Activated T-cell treated with anti-CD3 and anti-CD28 coated beads for 4 hours (primary cell): ENCODE measurements at regions not wholly inside any gene's neighbourhood (a gene's known extent, or its start where the extent isn't known, plus 50 kb on each side); places are given as distances from the start of the nearest gene placed in this dataset.
A peak's percentile ranks its signal among the peaks of the same experiment; 100 is the strongest.
"Not testable (repeated sequence)": the region's sequence is repeated elsewhere in the genome, so short reads cannot be mapped to it uniquely, and the experiment has no call there.

Source experiments
- DNase-seq: peaks from one replicate; pipeline ENCODE4 v3.0.0-alpha.2; 2020

DNA sequence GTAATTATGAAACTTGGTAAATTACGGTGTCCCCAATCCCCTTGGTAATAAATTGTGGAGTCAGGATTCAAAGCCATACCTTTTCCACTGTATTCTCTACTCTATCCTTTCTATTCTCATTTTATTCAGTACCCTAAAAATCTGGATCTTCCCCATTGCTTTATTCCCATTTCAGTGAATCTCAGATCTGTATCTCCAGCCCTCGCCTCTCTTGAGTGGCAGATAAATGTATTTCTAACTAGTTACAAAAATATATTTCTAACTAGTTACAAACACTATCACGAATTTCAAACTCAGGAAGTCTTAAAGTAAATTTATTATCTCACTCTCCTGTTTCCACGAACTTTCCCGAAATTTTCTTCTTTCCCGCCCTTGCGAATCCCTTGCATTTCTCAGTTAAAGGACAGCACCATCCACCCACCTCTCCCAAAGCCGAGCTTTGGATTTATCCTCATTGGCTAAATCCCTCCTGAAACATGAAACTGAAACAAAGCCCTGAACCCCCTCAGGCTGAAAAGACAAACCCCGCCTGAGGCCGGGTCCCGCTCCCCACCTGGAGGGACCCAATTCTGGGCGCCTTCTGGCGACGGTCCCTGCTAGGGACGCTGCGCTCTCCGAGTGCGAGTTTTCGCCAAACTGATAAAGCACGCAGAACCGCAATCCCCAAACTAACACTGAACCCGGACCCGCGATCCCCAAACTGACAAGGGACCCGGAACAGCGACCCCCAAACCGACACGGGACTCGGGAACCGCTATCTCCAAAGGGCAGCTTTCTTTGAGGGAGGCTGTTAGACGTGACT lies 164.3 kb upstream of the PABPC3 start:
- DNase-seq, result no peak

DNA sequence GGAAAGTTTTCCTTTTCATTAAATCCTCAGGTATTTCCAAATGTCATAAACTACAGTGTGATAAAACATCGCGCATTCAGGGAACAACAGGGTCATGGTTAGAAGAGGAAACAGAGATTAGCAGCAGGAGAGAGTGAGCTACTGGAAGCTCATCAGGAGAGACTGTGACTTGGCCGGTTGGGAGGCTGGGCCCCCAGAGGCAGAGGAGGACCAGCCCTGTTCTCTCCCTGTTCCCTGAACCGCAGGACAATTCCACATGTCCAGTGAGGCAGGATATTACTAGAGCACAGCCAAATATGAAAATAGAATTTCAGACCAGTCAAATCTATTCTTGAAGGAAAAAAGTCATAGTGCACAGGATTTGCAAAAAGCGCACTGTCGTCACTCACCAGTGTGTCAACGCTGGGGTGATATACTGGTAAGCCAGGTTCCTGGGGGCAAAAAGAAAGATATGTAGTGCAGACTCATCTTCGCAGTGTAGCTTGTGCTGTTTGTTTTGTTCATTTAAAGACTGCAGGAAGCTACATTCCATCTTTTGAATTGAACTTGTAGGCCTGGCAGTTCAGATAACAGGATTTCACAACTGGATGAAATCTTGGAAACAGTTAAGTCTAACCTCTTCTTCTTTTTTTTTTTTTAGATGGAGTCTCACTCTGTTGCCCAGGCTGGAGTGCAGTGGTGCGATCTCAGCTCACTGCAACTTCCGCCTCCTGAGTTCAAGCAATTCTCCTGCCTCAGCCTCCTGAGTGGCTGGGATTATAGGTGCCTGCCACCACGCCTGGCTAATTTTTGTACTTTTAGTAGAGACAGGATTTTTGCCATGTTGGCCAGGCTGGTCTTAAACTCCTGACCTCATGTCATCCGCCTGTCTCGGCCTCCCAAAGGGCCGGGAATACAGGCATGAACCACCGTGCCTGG lies 162.6 kb upstream of the PABPC3 start:
- DNase-seq, result not testable (repeated sequence)

DNA sequence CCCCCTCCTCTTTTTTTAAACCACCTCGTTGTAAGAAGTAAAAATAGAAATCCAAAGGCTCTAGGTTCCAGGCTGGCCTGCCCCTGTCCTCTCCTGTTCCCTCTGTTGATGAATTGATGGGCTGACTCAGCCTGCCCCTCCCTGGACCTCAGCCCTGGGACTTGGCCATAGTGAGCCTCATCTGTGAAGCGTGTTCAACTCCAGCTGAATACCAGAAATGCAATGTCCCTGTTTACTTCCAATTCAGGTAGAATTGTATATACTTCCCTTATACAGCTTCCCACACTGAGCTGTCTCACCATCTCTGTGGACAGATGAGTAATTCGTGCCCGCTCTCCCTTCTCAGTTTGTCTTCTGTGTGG lies 161.9 kb upstream of the PABPC3 start:
- DNase-seq, result not testable (repeated sequence)

DNA sequence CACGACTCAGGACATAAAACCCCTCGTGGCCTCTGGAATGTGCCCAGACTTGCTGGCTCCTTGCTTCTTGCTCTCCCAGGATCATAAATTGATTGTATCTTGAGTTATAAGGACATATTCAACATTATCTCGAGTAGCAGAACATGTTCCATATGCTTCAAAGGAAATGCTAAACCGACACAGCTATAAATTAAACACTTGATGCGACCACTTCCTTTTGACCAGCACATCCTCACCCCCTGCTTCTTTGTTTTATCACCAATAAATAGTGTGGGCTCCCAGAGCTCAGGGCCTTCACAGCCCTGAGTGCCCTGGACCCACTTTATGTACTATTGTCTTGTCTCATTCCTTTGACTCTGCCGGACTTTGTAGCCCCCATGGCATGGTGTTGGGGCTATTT lies 157.0 kb upstream of the PABPC3 start:
- DNase-seq, result no peak

DNA sequence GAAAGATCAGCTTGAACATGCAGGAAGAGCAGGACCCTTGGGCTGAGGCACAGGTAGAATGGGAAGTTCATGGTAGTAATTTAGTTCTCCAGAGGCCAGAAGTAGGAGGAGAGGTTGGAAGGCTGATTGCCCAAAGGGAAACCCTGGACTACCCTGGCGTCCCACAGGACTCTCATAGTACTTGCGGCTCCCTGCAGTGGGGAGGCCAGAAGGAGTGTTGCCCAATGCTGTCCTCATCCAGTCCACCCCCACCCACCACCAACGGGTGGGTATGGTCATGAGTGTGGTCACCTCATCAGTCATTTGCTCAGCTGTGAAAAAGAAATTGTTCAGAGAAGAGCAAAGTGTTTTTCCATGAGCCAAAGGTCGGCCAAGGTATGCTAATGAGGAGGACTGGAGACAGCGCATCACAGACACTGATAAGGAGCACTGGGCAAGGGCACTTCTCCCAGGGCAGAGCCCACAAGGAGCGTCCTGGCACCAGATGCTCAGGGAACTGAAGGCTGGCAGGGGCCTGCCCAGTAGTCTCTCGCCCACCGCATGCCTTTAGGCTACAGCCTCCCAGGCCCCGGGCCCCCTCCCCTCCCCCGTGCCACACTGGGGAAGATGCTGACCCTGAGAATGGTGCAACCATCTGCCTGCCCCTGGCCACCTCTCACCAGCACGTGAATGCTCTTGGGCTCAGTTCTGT lies 154.8 kb upstream of the PABPC3 start:
- not testable (repeated sequence) for DNase-seq

DNA sequence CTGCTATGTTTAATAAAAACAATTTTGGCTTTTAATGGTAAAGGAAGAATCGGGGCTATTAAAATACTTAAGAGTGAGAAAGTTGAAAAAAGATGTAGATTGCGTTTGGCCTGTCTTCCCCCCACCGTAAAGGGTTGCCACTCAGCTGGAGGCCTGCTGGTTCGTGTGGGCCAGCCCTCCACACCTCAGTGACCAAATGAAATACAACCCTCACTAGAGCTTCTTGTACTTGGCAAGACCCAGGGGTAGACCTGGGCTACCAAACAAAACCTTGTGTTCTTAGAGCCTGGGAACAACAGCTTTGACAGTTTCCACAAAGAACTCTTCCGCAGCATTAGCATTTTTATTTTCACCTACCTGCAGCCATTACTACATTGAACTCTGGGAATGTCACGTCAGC lies 152.8 kb upstream of the PABPC3 start:
- DNase-seq, result no peak

DNA sequence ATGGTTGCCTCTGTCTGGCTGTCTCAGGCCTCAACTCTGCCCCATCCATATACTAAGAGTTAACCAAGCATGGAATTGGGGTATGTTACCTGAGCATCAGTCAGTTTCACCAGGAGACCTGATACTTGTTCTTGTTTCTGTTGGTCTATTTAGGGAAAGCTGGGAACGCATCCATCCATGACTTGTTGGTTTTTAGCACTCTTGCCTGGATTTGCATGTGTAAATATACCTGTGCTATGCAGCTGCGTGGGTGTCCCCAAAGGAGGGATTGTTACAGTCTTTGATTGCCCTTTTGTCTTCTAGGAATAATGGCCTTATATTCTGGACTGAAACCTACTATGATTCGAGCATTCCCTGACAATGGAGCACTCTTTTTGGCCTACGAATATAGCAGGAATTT lies 151.9 kb upstream of the PABPC3 start:
- not testable (repeated sequence) for DNase-seq

DNA sequence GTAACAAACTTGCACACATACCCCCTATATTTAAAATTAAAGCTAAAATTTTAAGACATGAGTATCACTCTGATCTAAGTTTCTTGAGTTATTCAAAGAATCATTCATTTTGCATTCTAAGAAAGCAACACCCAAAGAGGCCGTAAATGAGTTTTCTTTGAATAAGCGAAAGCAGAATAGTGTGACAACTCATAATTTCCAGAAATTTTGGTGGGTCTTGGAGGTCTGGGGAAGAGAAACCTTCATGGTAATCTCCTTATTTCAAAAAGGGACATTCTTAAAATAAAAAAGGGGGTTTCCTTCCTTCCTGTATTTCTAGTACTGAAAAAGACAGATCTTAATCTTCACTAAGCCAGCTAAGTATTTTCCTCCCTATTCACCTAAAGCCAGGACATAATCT lies 147.0 kb upstream of the PABPC3 start:
- not testable (repeated sequence) for DNase-seq

DNA sequence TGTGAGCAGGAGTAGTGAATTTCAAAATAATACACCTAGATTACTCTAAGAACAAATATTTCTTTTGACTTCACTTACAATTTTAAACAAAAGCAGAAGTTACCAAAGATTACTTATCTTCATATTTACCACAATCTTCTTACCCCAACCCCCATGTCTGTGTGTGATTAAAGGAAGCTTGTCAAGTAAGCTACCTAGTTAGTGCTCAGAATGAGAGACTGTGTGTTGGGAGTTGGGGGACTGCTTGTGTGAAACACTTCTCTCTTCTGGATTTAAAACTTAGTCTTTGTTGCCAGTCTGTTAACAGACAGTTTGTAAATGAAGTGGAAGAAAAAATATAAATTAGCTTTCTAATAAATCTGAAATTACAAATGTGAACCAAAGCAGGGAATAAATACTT lies 145.3 kb upstream of the PABPC3 start:
- DNase-seq, result not testable (repeated sequence)

DNA sequence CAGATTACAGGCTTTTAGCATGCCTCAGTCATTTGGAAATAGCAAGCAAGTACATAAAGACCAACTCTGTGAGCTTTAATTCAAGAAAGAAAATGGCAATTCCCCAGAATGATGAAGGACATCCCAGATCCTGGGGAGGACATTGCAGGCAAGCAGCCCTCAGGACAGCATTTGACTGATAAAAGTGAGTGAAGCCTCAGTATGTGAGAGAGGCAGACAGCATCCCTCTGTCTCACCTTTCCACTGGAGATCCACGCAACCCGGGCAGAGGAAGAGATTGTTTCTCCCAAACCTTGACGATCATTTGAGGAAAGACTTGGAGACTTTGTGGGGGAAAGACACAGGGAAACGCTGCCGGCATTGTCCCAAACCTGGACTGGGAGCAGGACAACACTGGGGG lies 128.0 kb upstream of the PABPC3 start:
- DNase-seq, result not testable (repeated sequence)

DNA sequence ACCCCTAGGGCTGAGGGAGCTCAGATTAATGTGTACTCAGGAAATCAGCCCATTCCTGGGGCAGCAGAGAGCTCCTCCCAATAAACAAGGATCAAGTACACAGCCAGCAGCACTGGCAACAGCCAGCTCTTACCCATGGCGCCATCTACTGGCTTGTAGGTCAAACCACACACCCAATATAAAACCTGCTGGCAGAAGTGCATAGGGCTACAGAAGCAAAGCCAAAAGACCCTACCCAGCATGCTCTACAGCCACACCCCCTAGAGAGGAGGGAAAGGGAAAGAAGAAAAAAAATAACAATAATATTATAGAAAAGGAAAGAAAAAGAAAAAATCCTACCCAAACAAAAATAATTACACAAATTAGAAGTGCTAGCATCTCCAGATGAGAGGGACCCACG lies 127.5 kb upstream of the PABPC3 start:
- DNase-seq, result not testable (repeated sequence)

DNA sequence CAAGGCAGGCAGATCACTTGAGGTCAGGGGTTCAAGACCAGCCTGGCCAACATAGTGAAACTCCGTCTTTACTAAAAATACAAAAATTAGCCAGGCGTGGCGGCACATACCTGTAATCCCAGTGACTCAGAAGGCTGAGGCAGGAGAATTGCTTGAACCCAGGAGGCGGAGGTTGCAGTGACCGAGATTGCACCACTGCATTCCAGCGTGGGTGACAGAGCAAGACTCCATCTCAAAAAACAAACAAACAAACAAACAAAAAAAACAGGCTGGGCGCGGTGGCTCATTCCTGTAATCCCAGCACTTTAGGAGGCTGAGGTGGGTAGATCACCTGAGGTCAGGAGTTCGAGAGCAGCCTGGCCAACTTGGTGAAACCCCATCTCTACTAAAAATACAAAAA lies 122.8 kb upstream of the PABPC3 start:
- DNase-seq, result not testable (repeated sequence)

DNA sequence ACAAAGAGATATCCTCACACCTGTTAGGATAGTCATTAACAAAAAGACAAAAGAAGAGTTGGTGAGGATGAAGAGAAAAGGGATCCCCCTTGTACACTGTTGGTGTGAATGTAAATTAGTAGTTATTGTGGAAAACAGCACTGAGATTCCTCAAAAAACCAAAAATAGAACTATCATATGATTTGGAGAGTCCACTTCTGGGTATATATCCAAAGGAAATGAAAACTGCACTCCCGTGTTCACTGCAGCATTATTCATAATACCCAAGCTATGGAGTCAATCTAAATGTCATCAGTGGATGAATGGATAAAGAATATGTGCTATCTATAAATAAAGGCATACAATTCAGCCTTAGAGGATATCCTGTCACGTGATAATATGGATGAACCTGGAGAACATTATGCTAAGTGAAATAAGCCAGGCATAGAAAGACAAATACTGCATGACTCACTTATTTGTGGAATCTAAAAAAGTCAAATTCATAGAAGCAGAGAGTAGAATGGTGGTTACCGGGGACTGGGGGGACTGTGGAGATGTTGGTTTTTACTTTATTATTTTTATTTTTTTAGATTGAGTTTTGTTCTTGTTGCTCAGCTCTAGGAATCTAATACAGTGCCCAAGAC lies 114.6 kb upstream of the PABPC3 start:
- not testable (repeated sequence) for DNase-seq

DNA sequence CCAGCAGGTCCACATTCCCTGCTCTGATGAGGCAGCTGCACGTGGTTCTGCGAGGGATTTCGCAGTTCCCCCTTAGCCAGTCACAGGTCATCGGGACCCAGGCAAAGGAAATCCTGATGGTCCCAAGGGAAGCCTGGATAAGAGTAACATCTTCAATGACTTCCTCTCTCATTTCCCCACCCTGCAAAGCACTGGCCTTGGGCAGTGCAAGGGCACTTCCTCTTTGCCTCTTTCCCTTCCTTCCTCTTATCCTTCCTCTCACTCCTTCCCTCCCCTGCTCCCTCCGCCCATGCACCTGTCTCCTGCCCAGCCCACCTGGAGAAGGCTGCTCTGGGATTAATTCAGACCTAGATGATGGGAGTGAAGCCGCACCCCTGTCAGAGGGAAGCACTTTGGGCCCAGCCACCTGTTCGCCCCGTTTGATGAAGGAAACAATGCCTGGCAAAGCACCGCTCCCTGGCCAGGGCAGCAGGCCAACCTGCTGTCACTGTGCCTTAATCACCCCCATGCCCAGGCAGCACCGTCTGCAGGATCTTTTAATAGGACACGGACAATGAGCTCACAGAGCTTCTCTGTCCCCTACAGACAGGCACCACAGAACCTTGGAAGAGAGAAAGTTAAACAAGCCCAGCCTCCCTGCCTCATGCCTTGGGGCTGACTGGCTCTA lies 113.5 kb upstream of the PABPC3 start:
- no peak for DNase-seq

DNA sequence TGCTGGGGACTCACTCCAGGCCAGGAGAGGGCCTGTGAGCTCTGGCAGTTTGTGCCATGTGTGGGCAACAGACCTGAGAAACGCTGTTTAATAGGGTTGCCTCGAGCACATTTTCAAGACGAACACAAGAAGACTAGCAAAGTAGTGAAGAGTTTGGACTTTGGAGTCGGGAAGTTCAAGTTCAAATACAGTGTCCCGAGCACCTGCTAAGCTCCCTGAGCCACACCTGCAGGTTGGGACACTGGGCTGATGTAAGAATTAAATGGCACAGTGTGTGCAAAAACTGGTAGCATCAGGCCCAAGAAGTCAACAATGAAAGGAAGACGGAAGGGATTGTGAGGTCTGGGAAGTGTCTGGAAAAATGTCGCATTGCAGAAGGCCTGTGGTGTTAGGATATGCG lies 112.8 kb upstream of the PABPC3 start:
- DNase-seq, result no peak

DNA sequence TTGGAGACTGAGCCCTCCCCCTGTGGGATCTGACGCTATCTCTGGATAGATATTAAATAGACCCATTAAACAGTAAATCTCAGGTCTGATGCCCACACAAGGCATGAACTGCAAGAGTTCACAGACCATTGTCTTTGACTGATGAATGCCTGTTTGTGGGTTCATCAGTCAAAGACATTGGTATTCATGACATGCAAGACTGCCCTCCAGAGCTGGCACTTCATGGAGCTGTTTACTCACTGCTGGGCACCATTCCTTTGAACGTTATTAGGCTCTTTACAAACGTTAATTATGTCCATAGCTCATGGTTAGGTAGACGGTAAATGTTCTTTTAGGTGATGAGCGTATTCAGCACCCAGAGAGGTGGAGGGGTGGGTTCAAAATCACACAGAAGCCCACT lies 111.8 kb upstream of the PABPC3 start:
- DNase-seq, result no peak

DNA sequence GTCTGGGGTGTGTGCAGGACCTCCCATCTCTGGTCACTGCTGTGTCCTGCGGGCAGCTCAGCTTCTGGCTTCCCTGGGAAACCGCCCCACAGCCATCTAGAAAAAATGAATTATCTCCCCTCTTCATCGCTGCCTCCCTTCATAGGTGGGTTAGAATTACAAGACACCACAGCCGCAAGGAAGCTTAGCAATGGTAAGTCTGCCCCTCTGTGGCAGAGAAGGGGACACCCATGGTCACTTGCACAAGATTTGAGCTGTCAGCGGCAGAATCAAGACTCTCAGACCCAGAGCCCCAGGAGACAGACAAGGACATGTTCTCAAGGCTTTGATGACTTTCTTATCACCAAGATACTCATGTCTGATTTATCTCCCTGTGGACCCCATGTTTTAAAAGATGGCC lies 110.8 kb upstream of the PABPC3 start:
- DNase-seq, result no peak

DNA sequence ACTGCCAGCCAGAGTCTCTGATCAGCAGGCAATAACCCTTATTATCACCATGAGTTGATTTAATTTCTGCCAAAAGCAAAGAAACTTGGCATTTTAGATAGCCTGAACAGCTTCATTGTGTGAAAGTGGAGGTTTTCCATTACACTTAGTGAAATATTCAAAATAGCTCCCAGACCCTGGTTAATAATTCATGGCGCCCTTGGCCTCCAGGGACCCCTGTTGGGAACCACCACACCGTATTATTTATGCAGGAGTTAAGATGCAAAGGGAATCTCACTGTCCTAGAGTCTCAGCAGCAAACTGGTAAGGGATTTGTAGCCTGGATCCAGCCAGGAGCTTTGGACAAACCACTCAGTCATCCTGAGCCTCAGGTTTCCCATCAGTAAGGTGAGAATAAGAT lies 110.0 kb upstream of the PABPC3 start:
- no peak for DNase-seq

DNA sequence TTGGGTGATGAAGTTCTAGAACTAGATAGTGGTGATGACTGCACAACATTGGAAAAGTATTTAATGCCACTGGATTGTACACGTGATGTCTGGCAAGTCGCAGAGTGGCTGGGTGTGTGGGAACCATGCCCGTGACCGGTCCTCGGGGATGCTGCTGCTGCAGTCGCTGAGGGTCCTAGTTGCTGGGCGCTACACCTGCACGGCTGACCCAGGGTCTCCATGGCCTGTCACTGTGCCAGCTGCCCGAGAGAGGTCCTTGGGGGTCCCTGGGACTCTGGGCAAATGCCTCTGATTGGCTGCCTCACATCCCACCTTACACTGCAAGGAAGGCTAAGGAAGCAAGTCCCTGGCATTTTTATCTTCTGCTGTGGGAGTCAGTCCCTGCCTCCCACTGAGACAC lies 109.1 kb upstream of the PABPC3 start:
- no peak for DNase-seq

DNA sequence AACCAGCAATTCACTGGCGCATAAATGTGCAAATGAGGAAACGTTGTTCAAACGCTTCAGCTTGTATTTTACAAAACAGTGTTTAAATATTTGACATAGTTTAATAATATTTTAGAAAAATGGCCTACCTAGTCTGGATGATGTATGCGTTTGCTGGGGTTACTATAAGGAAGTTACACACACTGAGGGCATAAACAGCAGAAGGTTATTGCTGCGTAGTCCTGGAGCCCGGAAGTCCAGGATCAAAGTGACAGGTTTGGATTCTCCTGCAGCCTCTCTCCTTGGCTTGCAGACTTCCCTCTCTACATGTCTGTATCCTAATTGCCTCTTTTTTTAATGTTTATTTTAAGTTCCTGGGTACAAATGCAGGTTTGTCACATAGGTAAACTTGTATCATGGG lies 106.0 kb upstream of the PABPC3 start:
- DNase-seq, result not testable (repeated sequence)

DNA sequence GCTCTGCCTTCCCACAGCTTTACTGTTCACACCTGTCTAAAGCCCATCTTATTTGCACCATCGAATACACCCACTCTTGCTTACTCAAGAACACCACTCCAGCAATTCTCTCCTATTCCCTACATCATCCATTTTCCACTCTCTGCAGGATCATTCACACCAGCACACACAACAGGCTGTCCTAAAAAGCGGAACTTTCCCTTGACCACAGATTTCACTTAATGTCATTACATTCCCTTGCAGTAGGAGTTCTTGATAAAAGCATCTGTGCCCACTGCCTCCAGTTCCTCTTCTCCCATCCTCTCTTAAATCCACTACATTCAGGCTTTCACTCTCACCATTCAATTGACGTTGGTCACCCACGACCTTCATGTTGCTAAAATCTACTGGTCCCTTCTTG lies 103.0 kb upstream of the PABPC3 start:
- not testable (repeated sequence) for DNase-seq

DNA sequence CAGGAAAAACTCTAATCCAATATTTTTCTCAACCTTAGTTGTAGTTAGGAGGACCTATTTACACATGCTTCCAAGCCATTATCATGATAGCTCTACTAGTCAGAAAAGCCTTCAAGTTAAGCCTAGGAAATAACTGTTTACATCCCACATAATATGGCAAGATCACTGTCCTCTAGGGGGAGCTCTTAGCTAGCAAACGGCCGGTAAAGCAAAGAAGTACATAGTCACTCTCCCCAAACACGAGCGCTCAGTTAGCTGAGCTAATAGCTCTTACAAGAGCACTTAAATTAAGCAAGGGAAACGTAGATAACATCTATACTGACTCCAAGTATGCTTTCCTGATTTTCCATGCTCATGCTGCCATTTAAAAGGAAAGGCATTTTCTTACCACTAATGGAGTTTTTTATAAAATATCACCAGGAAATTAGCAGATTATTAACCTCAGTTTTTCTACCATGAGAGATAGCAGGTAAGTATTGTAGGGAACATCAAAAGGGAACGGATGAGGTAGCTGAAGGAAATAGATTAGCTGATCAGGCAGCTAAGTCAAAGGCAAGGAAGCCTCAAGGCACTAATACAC lies 100.6 kb upstream of the PABPC3 start:
- DNase-seq, result peak; percentile 44
